ENCODE measurements at regions not wholly inside any gene's neighbourhood (a gene's known extent, or its start where the extent isn't known, plus 50 kb on each side); places are given as distances from the start of the nearest gene placed in this dataset.
"Not testable (repeated sequence)": the region's sequence is repeated elsewhere in the genome, so short reads cannot be mapped to it uniquely, and the experiment has no call there.

DNA sequence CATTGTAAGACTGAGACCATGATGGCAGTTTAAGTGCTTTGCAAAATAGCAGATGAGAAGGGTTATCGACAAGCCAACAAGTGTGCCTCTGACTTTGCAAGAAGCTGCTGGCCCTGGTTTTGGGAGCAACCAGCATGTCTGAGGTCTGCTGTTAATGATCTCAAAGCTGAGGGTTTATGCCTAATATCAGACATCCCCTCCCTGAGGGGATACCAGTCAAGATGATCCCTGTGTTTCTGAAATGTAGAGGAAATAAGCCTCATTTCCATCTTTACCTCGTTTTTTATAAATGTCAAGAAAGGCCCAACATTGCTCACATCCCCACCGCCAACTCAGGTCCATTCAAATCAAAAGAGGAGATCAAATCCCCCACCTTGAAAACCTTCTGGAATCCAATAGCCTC, 120.6 kb downstream of the MYCN start:
- no peak for DNase-seq (ENCODE audit: low read depth)

GRCh38 chr2:16060125-16060935, 120.0 kb downstream of the MYCN start:
- DNase-seq (ENCODE audit: low read depth): no peak

- DNase-seq (ENCODE audit: low read depth): no peak
These were observed 119.2 kb downstream of the MYCN start for GRCh38 chr2:16059393-16060016.

DNA sequence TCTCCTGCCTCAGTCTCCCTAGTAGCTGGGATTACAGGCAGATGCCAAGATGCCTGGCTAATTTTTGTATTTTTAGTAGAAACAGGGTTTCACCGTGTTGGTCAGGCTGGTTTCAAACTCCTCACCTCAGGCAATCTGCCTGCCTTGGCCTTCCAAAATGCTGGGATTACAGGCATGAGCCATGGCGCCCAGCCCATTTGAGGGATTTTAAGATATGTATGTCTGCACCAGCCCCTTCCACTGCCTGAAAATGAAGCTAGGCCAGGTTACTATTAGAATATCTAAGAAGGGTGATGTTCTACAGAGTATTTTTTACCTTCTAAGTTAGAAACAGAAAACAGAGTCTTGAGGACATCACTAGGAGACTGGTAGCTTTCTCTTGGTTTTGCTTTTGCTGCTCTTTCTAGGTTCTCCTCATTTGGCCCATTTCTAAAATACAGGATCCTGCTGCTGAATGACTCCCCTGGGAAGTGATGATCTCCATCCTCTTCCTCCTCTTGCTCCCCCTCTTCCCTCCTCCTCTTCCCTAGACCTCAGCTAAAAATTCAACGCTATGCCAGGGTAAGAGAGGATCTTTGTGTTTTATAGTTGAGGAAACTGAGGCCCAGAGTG, 118.5 kb downstream of the MYCN start:
- DNase-seq (ENCODE audit: low read depth): no peak

DNA sequence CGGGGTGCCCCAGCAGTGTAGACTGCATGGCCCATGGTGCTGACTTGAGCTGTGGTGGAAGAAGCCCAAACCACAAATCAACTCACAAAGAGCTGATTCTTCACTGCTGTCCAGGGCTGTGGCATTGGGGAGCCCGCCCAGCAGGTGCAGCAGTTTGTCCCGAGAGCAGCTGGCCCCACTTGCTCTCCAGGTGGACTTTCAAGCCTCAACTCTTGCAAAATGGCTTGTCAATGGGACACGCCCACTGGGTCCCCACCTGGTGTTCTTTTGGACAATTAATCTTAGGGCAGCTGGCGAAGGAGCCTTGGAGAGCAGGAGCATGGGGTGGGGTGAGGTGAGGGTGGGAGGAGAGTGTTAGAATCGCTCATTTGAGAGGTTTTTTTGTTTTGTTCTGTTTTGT, 117.9 kb downstream of the MYCN start:
- DNase-seq (ENCODE audit: low read depth): no peak

DNA sequence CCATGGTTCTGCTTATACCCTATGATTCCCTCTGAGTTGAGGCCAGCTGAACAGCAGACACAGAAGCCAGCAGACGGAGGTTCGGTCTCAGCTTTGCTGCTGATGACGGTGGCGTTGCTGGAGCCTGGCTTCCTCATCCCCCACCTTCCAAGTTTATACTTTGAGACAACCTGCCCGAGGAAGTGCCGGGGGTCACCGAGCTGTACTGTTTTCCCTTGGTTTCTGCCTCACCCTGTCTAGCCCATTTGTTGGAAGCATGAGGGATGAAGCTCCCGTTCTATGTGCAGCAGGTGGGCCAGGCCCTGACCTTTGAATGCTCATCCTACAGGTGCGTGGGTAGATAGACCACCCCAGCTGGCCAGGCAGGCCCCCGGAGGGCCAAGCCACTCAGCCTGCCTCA, 117.3 kb downstream of the MYCN start:
- DNase-seq (ENCODE audit: low read depth): no peak

- no peak for DNase-seq (ENCODE audit: low read depth)
These were observed 115.7 kb downstream of the MYCN start for GRCh38 chr2:16055848-16056580.

DNA sequence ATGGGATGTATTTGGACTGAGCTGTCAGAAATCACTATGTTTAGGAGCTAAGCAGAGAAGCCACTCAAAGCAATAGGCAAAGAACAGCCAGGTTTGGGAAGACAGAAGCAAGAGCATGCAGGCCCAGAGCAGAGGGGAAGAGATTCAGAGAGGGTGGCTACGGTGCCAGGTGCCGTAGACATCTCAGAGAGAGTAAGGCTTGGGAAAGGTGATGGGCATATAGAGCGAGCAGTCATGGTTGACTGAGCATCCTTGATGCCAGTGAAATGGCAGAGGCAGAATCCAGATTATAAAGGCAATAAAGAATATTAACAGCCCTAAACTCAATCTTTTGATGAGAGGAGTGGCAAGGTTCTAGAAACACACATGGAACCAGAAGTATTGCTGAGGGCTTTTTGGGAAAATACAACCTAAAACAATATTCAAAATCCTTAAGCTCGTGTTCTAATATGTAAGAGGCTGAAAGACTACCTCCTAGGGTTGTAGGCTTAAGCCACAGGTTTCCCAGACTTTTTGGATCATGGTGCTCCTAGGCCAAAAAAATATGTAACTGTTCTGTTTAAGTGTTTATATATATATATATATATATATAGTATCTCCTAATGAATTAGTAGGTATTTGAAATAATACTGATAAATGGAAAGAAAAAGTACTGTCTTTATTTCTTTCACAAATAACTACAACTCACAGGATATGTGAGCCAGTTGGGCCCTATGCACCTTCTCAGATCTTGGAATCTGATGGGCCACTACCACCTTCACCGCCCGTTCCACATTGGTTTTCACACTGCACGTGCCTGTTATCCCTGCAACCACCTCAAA, 113.3 kb downstream of the MYCN start:
- DNase-seq (ENCODE audit: low read depth): no peak

DNA sequence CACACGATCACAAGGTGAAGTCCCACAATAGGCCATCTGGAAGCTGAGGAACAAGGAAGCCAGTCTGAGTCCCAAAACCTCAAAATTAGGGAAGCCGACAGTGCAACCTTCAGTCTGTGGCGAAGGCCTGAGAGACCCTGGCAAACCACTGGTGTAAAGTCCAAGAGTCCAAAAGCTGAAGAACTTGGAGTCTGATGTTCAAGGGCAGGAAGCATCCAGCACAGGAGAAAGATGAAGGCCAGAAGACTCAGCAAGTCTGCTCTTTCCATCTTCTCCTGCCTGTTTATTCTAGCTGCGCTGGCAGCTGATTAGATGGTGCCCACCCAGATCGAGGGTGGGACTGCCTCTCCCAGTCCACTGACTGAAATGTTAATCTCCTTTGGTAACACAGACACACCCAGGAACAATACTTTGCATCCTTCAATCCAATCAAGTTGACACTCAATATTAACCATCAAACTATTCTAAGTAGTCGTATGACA, 112.3 kb downstream of the MYCN start:
- DNase-seq (ENCODE audit: low read depth): not testable (repeated sequence)

DNA sequence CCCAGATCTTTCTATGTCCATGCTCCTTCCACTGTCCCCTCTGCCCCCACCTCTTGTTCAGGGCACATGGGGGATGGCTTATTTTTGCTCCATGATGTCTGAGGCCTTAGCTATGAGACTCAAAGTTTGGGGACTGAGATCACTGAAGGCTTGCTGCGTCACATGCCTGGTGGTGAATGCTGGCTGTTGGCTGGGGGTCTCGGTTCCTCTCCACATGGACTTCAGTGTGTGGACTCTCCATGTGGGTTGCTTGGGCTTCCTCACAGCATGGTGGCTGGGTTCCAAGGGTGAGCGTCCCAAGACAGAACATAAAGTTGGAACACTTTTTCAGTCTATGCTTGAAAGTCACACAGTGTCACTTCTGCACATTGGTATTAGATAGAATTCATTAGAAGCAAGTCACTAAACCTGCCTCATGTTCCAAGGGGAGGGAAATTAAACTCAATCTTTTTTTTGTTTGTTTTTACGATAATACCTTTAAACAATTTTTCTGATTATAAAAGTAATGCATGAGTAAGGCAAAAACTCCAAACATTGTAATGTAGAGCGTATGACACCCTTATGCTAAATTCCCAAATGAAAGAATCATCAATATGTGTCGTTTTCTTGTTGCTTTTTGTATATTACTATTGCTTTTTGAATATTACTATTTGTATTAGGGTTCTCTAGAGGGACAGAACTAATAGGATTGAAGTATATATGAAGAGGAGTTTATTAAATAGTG, 111.7 kb downstream of the MYCN start:
- DNase-seq (ENCODE audit: low read depth): no peak

DNA sequence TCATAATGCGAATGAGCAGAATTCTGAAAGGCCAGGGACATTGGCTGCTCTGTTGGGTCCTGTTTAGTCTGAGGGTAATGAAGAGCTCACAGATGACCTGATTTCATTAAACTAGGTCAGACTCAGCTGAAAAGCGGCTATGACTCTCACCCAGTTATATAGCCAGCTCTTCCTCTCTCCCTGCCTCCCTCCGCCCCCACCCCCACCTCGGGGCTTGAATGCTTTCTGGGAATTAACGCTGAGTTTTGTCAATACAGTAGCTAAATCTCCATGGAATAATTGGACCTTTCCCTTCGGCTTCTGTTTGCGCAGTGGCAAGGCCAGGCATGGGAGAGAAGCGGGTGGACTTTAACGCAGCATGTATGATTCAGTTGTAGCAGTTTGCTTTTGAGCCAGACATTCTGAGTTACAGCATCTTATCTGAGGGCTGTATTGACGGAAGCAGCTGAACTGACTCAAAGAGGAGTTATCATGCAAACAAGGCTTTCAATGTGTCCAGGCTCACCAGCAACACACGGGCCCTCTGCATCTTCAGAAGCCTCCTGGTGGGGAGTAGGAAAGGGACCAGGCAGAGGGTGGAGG, 110.6 kb downstream of the MYCN start:
- no peak for DNase-seq (ENCODE audit: low read depth)

DNA sequence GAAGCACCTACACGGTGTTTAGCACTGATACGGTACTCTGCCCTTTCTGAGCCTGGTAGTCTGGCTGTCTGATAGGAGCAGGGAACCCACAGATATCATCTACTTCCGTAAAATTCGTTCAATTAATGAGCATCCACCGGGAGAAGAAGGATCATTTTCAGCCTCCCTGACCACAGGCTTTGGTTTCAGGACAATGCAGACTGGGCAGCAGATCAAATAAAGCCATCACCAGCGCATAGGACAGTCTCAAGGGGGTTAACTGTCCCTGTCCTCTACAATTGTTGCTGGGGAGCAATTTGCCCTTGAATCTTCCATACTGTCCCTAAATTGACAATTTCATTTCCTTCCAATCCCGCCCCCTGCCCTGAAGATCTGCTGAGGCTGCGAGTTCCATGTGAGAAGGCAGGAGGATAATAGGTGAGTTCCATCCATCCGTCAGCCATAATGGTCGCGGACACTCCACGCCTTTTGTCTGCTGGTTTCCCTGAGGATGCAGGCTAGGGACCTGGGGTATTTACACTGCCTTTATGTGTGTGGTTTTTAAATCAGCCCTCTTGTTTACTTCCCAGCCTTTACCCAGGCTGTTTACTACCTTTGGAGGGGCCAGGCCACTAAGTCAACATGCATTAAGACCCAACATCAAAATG, 110.0 kb downstream of the MYCN start:
- DNase-seq (ENCODE audit: low read depth): no peak

DNA sequence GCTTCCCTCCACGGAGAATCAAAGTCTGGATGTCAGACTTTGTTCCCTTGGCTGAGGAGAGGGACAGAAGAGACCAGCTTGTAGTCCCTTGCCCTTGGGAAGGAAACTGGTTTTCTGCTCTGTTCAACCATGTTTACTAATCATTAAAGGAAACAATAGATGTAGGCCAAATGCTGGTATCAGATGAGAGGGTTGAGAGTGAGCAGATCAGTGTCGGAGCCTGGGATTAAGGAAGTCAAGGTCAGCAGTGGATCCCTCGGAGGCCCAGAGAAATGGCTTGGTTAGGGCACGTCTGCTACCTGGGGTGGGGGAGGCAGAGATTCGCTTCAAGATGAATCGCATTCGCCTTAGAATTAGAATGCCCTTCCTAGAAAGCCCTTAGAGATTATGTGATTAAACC, 109.1 kb downstream of the MYCN start:
- no peak for DNase-seq (ENCODE audit: low read depth)

DNA sequence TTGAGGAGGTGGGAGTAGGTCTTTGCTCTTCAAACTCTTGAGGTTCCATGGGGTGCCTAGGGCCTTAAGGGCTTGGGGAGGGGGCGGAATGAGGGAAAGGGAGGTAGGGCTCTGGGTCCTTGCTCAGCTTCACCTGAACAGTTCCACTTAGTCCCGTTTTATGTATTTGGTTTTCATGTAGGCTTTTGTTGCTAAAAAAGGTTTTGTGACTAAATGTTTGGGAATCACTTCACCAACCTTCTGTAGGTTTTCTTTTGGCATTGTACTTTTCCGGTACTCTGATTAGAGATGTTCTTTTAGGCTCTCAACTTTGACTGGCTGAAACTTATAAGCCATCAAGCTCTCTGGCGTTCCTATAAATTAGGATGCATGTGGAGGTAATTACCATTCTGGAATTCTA, 108.1 kb downstream of the MYCN start:
- no peak for DNase-seq (ENCODE audit: low read depth)

DNA sequence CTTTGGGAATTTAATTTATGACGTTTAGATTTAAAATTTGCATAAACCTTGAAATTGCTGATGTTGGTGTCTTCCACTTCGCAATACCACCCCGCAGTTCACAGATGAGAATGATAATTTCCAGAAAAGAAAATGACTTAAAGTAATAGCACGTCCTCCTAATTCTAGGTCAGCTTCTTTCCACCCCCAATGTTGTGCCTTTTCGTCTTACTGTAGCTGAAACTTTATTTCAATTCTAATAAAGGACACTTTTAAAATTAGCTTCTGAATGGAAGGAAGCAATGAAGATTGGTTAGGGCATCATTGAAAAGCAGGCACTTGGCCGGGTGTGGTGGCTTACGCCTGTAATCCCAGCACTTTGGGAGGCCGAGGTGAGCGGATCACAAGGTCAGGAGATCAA, 107.4 kb downstream of the MYCN start:
- no peak for DNase-seq (ENCODE audit: low read depth)

- no peak for DNase-seq (ENCODE audit: low read depth)
These were observed 106.3 kb downstream of the MYCN start for GRCh38 chr2:16046649-16047048.

DNA sequence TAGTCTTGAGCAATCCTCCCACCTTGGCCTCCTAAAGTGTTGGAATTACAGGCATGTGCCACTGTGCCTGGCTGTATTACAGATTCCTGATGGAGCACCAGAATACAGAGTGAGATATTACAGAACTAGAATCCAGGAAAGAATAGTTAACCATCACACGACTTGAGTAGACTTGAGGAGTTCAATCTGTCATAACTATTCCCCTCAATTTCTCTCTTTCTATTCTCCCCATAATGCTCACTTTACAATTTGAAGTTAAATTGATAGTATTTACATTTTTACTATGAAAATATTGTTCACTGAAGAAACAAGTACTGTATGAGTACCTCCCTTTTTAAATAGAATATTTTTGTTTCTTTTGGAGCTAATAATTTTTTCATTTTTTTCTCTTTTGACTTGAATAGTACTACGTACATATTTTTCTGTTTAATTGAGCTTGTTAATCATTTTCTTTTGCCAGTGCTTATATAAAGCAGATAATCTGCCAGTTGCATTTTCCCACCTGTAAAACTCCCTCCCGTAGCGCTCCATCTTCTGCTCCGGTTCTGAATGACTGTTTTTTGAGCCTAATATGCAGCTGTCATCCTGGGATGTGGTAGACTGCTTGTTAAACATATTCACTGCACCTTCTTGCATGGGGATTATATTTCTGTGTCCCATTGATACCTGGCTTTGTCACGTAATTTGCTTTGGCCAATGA, 105.5 kb downstream of the MYCN start:
- DNase-seq (ENCODE audit: low read depth): no peak

DNA sequence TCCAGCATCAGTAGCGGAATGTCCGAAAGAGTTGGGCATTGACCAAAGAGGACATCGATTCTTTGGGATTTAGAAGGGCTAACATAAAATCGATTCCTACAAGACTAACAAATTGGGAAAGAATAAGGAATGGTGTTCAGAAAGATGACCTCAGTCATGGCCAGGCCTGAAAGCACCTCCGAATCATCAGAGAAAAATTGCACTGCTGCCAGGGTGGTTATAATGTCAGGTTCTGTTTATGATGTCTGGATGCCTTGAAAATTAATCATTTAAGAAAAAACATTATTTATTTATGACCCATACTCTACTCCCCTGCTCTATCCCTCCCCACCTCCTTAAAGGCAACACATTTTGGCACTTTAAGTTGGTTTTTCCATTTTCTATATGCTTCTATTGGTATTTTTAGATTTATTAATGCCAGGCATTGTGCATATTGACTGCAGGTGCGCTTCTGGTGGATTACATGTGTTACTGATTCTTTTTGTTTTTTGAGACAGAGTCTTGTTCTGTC, 104.7 kb downstream of the MYCN start:
- DNase-seq (ENCODE audit: low read depth): no peak

GRCh38 chr2:16043627-16044026, 103.3 kb downstream of the MYCN start:
- no peak for DNase-seq (ENCODE audit: low read depth)
